ENCODE measurements at regions not wholly inside any gene's neighbourhood (a gene's known extent, or its start where the extent isn't known, plus 50 kb on each side); places are given as distances from the start of the nearest gene placed in this dataset.

DNA sequence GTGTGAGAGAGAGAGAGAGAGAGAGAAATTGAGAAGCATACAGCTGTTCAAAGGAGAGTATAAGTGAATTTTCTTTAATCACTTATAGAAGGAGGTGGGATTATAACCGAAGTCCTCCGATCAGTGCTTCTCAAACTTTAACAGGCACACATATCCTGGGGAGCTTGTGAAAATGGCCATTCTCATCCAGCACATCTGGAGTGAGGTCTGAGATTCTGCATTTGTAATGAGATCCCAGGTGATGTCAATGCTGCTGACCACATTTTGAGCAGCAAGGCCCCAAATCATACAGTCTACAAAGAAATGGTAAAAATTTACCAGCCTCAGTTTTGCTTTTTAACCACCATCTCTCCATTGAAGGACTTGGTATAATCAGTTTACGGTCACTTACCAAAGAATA, 219.0 kb downstream of the PTEN start:
- peaks cover 55 to 78% of the 10 kb centered on the region in 2 experiments for H3K4me1 ChIP-seq (ENCODE audit: control insufficient read depth in 1 of 2, insufficient read depth in 1 of 2, low read depth in 1 of 2, low read length in 1 of 2)
- peaks cover 14% of the 10 kb centered on the region for H3K36me3 ChIP-seq
- H3K27ac ChIP-seq: peak overlapping the region; percentile 94
- TF ChIP-seq CTCF (IDR thresholded peaks at IDR 0.05): no peak
- H3K4me3 ChIP-seq (ENCODE audit: low read depth in 1 of 2, low read length in 1 of 2): peak overlapping the region; percentile 7 to 44
- no peaks in the 10 kb centered on the region for H3K9me3 ChIP-seq
- no peaks in the 10 kb centered on the region for H3K27me3 ChIP-seq

DNA sequence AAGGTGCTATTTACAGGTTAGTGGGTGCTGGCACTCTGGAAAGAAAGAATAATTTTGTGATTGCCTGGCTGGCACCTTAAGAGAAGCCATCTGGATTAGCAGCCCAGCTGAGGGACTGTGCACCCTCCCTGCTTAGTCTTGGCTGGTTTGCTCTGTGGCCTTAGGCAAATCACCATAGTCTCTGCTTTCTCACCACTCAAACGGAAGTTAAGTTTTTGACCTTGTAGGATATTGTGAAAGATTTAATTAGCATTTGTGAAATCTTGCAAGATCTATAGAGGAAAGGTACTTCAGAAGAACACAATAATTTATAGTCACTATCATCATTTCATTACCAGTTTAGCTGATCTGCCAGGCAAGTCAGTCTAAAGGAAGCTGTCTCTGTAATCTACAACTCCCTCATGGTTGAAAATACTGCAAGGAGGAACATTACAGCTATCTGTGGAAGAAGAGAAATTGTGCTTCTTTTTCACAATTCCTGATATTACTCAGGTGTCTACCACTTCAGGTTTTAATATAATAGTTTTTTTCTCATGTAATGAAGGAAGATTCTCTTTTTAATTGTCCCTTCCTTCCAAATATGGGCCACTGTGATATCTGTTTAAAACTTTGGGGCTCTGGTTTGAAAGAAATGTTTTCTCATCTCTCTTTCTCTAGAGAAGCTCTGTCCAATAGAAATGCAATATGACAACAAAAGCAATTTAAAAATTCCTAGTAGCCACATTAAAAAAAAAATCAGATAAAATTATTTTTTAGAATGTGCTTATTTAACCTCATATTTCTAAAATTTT, 219.6 kb downstream of the PTEN start:
- H3K4me3 ChIP-seq (ENCODE audit: low read depth in 1 of 2, low read length in 1 of 2): peak overlapping the region; percentile 7 to 44
- no peaks in the 10 kb centered on the region for H3K27me3 ChIP-seq
- peak; percentile 23 for TF ChIP-seq CTCF (IDR thresholded peaks at IDR 0.05)
- peak overlapping the region; percentile 94 for H3K27ac ChIP-seq
- H3K4me1 ChIP-seq (ENCODE audit: control insufficient read depth in 1 of 2, insufficient read depth in 1 of 2, low read depth in 1 of 2, low read length in 1 of 2): peaks cover 60 to 84% of the 10 kb centered on the region in 2 experiments
- H3K9me3 ChIP-seq: no peaks in the 10 kb centered on the region
- H3K36me3 ChIP-seq: peaks cover 14% of the 10 kb centered on the region

GRCh38 chr10:88083597-88083989, 220.2 kb downstream of the PTEN start:
- peaks cover 13% of the 10 kb centered on the region for H3K36me3 ChIP-seq

DNA sequence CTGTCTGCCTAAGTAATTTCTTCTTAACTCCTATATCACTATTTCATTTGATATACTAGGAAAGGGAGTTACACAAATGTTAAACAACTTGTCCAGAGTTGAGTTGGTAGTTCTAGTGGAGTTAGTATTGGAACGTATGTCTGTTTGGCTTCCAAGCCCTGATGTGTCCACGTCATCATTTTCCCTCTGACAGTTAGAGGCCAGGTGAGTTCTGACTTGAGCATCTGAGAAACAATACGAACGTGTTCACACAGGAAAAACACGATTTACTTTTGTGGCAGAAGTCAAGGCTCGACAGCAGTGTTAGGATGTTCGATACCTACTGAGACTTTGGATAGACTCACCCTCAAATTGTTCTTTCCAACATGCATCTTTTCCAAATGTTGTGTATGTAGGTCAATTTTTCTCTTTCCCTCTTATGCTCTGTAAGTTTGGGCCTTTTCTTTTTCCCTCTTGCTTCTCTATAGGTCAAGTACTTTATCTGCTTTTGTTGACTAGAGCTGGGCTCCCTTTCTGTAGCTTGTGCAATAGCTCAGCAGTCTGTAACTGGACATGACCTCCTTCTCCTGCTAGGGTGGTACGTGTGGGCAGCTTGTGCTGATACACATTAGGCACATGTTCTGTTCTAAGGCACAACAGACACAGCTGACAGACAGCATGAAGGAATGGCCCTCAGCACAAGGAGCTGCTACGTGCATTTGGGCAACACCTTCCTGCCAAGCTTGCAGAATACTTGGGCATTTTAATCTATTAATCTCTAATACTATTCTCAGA, 222.9 kb downstream of the PTEN start:
- no peak for TF ChIP-seq CTCF (IDR thresholded peaks at IDR 0.05)
- peaks cover 84 to 100% of the 10 kb centered on the region in 2 experiments for H3K4me1 ChIP-seq (ENCODE audit: control insufficient read depth in 1 of 2, insufficient read depth in 1 of 2, low read depth in 1 of 2, low read length in 1 of 2)
- H3K9me3 ChIP-seq: no peaks in the 10 kb centered on the region
- H3K27ac ChIP-seq: peak overlapping the region; percentile 58
- no peak overlapping the region for H3K4me3 ChIP-seq (ENCODE audit: low read depth in 1 of 2, low read length in 1 of 2)
- no peaks in the 10 kb centered on the region for H3K27me3 ChIP-seq
- H3K36me3 ChIP-seq: peaks cover 6% of the 10 kb centered on the region

More at GRCh38 chr10:88083597-88083989, 220.2 kb downstream of the PTEN start:
- H3K27ac ChIP-seq: peak overlapping the region; percentile 94
- H3K4me1 ChIP-seq (ENCODE audit: control insufficient read depth in 1 of 2, insufficient read depth in 1 of 2, low read depth in 1 of 2, low read length in 1 of 2): peaks cover 64 to 90% of the 10 kb centered on the region in 2 experiments
- no peaks in the 10 kb centered on the region for H3K27me3 ChIP-seq
- no peak for TF ChIP-seq CTCF (IDR thresholded peaks at IDR 0.05)
- H3K9me3 ChIP-seq: no peaks in the 10 kb centered on the region
- H3K4me3 ChIP-seq (ENCODE audit: low read depth in 1 of 2, low read length in 1 of 2): peak overlapping the region in 1 of 2 experiments; percentile 44

GRCh38 chr10:88088441-88089340, 225.3 kb downstream of the PTEN start:
- H3K36me3 ChIP-seq: peaks cover 18% of the 10 kb centered on the region

More at GRCh38 chr10:88088441-88089340, 225.3 kb downstream of the PTEN start:
- H3K9me3 ChIP-seq: no peaks in the 10 kb centered on the region
- no peak overlapping the region for H3K4me3 ChIP-seq (ENCODE audit: low read depth in 1 of 2, low read length in 1 of 2)
- H3K4me1 ChIP-seq (ENCODE audit: control insufficient read depth in 1 of 2, insufficient read depth in 1 of 2, low read depth in 1 of 2, low read length in 1 of 2): peaks cover 84 to 99% of the 10 kb centered on the region in 2 experiments
- H3K27me3 ChIP-seq: no peaks in the 10 kb centered on the region
- no peak for TF ChIP-seq CTCF (IDR thresholded peaks at IDR 0.05)
- H3K27ac ChIP-seq: peak overlapping the region; percentile 96
